Neural cell (in vitro differentiated cells): ENCODE measurements at regions not wholly inside any gene's neighbourhood (a gene's known extent, or its start where the extent isn't known, plus 50 kb on each side); places are given as distances from the start of the nearest gene placed in this dataset.

ENCODE experiments used
- H2AFZ ChIP-seq: fragments of 200-600, 300-800 bp; sonication (generic), shearing (Covaris generic); 2 replicates; pipeline ENCODE4 v1.6.0; 2014; ENCODE audit warnings: low read depth, mild to moderate bottlenecking, antibody characterized with exemption, low read length, moderate library complexity
- H3F3A ChIP-seq: fragments of 200-600 bp; shearing (Covaris generic); 2 replicates; pipeline ENCODE4 v1.6.1; 2016; ENCODE audit warnings: mild to moderate bottlenecking, moderate library complexity, mixed read lengths, antibody characterized with exemption, low read length; ENCODE audit not compliant: insufficient read depth, poor library complexity, severe bottlenecking
- H3K27ac ChIP-seq: fragments of 200-600, 300-800 bp; sonication (generic), shearing (Covaris generic); 2 replicates; pipeline ENCODE4 v1.5.1; 2014; ENCODE audit warnings: mild to moderate bottlenecking, low read length, moderate library complexity
- H3K27me3 ChIP-seq: fragments of 300-800, 200-600 bp; sonication (generic), shearing (Covaris generic); 2 replicates; pipeline ENCODE4 v1.6.0; 2014; ENCODE audit warnings: mild to moderate bottlenecking, low read depth, low read length, moderate library complexity; ENCODE audit not compliant: insufficient read depth
- H3K36me3 ChIP-seq: fragments of 300-800, 200-600 bp; sonication (generic), shearing (Covaris generic); 2 replicates; pipeline ENCODE4 v1.5.1; 2014; ENCODE audit warnings: mild to moderate bottlenecking, antibody characterized with exemption, low read length, moderate library complexity; ENCODE audit not compliant: insufficient read depth
- H3K4me2 ChIP-seq: fragments of 300-800, 200-600 bp; sonication (generic), shearing (Covaris generic); 2 replicates; pipeline ENCODE4 v1.6.0; 2014; ENCODE audit warnings: mild to moderate bottlenecking, low read length
- H3K4me3 ChIP-seq: fragments of 300-800, 200-600 bp; sonication (generic), shearing (Covaris generic); 2 replicates; pipeline ENCODE4 v1.5.1; 2014; ENCODE audit warnings: mild to moderate bottlenecking, low read length, moderate library complexity
- H3K79me2 ChIP-seq: fragments of 200-600 bp; shearing (Covaris generic); replicated peaks from 2 replicates; pipeline ENCODE4 v1.6.0; 2014; ENCODE audit warnings: mild to moderate bottlenecking, low read length, moderate library complexity; ENCODE audit not compliant: insufficient read depth
- H3K9ac ChIP-seq: fragments of 300-800, 200-600 bp; sonication (generic), shearing (Covaris generic); 2 replicates; pipeline ENCODE4 v1.6.1; 2016; ENCODE audit warnings: mild to moderate bottlenecking, low read length, mixed read lengths
- H3K9me2 ChIP-seq: fragments of 200-600 bp; shearing (Covaris generic); 2 replicates; pipeline ENCODE4 v1.6.1; 2016; ENCODE audit warnings: mild to moderate bottlenecking, low read length, mixed read lengths; ENCODE audit not compliant: insufficient read depth
- H3K9me3 ChIP-seq: fragments of 200-600, 300-800 bp; sonication (generic), shearing (Covaris generic); 2 replicates; pipeline ENCODE4 v1.6.1; 2016; ENCODE audit warnings: mild to moderate bottlenecking, mixed run types, low read length, moderate library complexity, mixed read lengths
- H4K20me1 ChIP-seq: fragments of 200-600 bp; shearing (Covaris generic); 2 replicates; pipeline ENCODE4 v1.6.1; 2016; ENCODE audit warnings: mild to moderate bottlenecking, mixed run types; ENCODE audit not compliant: insufficient read depth
- EP300 ChIP-seq: fragments of 450-650 bp; conservative IDR thresholded peaks from 2 replicates; pipeline ENCODE4 v1.6.1; 2014; ENCODE audit warnings: antibody characterized with exemption, mild to moderate bottlenecking, moderate library complexity; ENCODE audit not compliant: poor library complexity, severe bottlenecking
- EZH2 ChIP-seq: fragments of 200-600, 300-800 bp; shearing (Covaris generic), sonication (generic); IDR thresholded peaks from 2 replicates; pipeline ENCODE4 v1.6.1; 2014; ENCODE audit warnings: antibody characterized with exemption, low read length, borderline replicate concordance, mild to moderate bottlenecking; ENCODE audit not compliant: insufficient read depth, poor library complexity, severe bottlenecking
- MXI1 ChIP-seq: fragments of 450-650 bp; conservative IDR thresholded peaks from 2 replicates; pipeline ENCODE4 v1.6.1; 2014; ENCODE audit warnings: antibody characterized with exemption, mild to moderate bottlenecking; ENCODE audit not compliant: poor library complexity, severe bottlenecking
- POLR2AphosphoS5 ChIP-seq: IDR thresholded peaks from 2 replicates; pipeline ENCODE4 v1.6.1; 2012
- RAD21 ChIP-seq: fragments of 450-650 bp; conservative IDR thresholded peaks from 2 replicates; pipeline ENCODE4 v1.6.1; 2014; ENCODE audit warnings: antibody characterized with exemption, mild to moderate bottlenecking, moderate library complexity
- REST ChIP-seq: IDR thresholded peaks from 2 replicates; pipeline ENCODE4 v1.6.1; 2012; ENCODE audit warnings: borderline replicate concordance
- SMC3 ChIP-seq: fragments of 450-650 bp; conservative IDR thresholded peaks from 2 replicates; pipeline ENCODE4 v1.6.1; 2014; ENCODE audit warnings: antibody characterized with exemption, mild to moderate bottlenecking, moderate library complexity; ENCODE audit not compliant: poor library complexity
- TAF1 ChIP-seq: IDR thresholded peaks from 2 replicates; pipeline ENCODE4 v1.6.1; 2012; ENCODE audit warnings: low read depth
- TF ChIP-seq, protein P1 (sequence below): fragments of 450-650 bp; IDR thresholded peaks from 2 replicates; pipeline ENCODE4 v1.5.1; 2014; ENCODE audit warnings: antibody characterized with exemption, mild to moderate bottlenecking, moderate library complexity; ENCODE audit not compliant: poor library complexity, severe bottlenecking

- Histone ChIP-seq H3F3A (no peaks in the 10 kb centered on the region), H3K9me3 (no peaks in the 10 kb centered on the region), H4K20me1 (no peaks in the 10 kb centered on the region), H3K4me2 (no peak overlapping the region), H3K4me3 (no peak overlapping the region), H3K79me2 (no peaks in the 10 kb centered on the region), H3K27ac (peak overlapping the region; percentile 51), H3K9me2 (no peaks in the 10 kb centered on the region), H3K9ac (no peak overlapping the region), H2AFZ (no peak overlapping the region), H3K27me3 (no peaks in the 10 kb centered on the region), H3K36me3 (no peaks in the 10 kb centered on the region)
- TF ChIP-seq RAD21 (no peak), TAF1 (no peak), SMC3 (no peak)
- TF ChIP-seq, protein P1, sequence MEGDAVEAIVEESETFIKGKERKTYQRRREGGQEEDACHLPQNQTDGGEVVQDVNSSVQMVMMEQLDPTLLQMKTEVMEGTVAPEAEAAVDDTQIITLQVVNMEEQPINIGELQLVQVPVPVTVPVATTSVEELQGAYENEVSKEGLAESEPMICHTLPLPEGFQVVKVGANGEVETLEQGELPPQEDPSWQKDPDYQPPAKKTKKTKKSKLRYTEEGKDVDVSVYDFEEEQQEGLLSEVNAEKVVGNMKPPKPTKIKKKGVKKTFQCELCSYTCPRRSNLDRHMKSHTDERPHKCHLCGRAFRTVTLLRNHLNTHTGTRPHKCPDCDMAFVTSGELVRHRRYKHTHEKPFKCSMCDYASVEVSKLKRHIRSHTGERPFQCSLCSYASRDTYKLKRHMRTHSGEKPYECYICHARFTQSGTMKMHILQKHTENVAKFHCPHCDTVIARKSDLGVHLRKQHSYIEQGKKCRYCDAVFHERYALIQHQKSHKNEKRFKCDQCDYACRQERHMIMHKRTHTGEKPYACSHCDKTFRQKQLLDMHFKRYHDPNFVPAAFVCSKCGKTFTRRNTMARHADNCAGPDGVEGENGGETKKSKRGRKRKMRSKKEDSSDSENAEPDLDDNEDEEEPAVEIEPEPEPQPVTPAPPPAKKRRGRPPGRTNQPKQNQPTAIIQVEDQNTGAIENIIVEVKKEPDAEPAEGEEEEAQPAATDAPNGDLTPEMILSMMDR, result no peak
Observed at GRCh38 chr15:85847031-85847430, 52.3 kb upstream of the KLHL25 start.

DNA sequence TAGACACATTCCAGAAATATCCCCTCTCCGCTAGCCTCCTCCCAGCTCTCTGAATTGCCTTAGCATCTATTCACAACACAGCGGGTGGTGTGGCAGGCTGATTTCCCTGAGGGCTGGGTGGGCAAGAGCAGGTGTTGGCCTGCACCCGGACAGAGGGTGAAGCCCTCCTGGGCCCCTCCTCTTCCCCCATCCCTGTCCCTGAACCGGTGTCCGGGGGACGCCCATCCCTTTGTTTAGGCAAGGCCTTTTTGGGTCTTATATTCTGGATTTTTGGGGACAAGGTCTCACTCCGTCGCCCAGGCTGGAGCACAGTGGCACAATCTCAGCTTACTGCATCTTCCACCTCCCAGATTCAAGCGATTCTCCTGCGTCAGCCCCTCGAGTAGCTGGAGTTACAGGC lies 55.2 kb upstream of the KLHL25 start:
- no peaks in the 10 kb centered on the region for H3K36me3 ChIP-seq
- no peak overlapping the region for H3K27ac ChIP-seq
- H3K4me3 ChIP-seq, result no peak overlapping the region
- H4K20me1 ChIP-seq, result no peaks in the 10 kb centered on the region
- H3K9me2 ChIP-seq, result no peaks in the 10 kb centered on the region
- no peaks in the 10 kb centered on the region for H3F3A ChIP-seq
- H3K79me2 ChIP-seq, result no peaks in the 10 kb centered on the region
- H3K9ac ChIP-seq, result no peak overlapping the region
- no peak overlapping the region for H3K4me2 ChIP-seq
- no peak overlapping the region for H2AFZ ChIP-seq
- no peaks in the 10 kb centered on the region for H3K9me3 ChIP-seq
- no peak for TF ChIP-seq POLR2AphosphoS5
- no peak for TF ChIP-seq RAD21
- TF ChIP-seq, protein P1, result no peak
- TF ChIP-seq EZH2, result no peak
- no peak for TF ChIP-seq TAF1
- no peak for TF ChIP-seq EP300
- no peak for TF ChIP-seq REST
- no peak for TF ChIP-seq SMC3
- no peak for TF ChIP-seq MXI1
- H3K27me3 ChIP-seq, result no peaks in the 10 kb centered on the region
